Suprapubic skin (tissue), 4 donors: ENCODE measurements at regions not wholly inside any gene's neighbourhood (a gene's known extent, or its start where the extent isn't known, plus 50 kb on each side); places are given as distances from the start of the nearest gene placed in this dataset.

Experiments used
- DNase-seq, 2 donors: peaks; one replicate each; pipeline ENCODE4 v3.0.0-alpha.2; 2019; ENCODE audit warnings: low spot score in 2 of 2
- H3K27ac ChIP-seq: fragments of 200-600 bp; sonication (generic); one replicate; pipeline ENCODE4 v1.5.1; 2019
- H3K27me3 ChIP-seq: fragments of 200-600 bp; sonication (generic); one replicate; pipeline ENCODE4 v1.5.1; 2019
- H3K36me3 ChIP-seq: fragments of 200-600 bp; sonication (generic); one replicate; pipeline ENCODE4 v1.5.1; 2019
- H3K4me1 ChIP-seq: fragments of 200-600 bp; sonication (generic); one replicate; pipeline ENCODE4 v1.5.1; 2019
- H3K4me3 ChIP-seq: fragments of 200-600 bp; sonication (generic); one replicate; pipeline ENCODE4 v1.5.1; 2019; ENCODE audit warnings: mild to moderate bottlenecking
- H3K9me3 ChIP-seq: fragments of 200-600 bp; sonication (generic); one replicate; pipeline ENCODE4 v1.5.1; 2019
- CTCF ChIP-seq, 2 donors: fragments of 200-600 bp in 1 of 2; fragments of 450-650 bp in 1 of 2; sonication (generic) in 1 of 2; IDR thresholded peaks; one replicate each; pipeline ENCODE4 v1.5.1; 2016 to 2019; ENCODE audit warnings: antibody characterized with exemption in 2 of 2, mild to moderate bottlenecking in 1 of 2, moderate library complexity in 1 of 2
- EP300 ChIP-seq: sonication (generic); formaldehyde crosslinking; IDR thresholded peaks from one replicate; pipeline ENCODE4 v1.6.1; 2017; ENCODE audit warnings: antibody characterized with exemption
- POLR2A ChIP-seq, 2 donors: fragments of 450-650 bp; IDR thresholded peaks; one replicate each; pipeline ENCODE4 v1.6.1; 2017; ENCODE audit warnings: antibody characterized with exemption in 2 of 2, mild to moderate bottlenecking in 2 of 2, moderate library complexity in 2 of 2
- POLR2AphosphoS5 ChIP-seq, 3 donors: sonication (generic); formaldehyde crosslinking; IDR thresholded peaks; one replicate each; pipeline ENCODE4 v1.6.1; 2017; ENCODE audit warnings: antibody characterized with exemption in 3 of 3
- WGBS: methylation state at CpG from one replicate; pipeline ENCODE4 v1.1.5; 2018; 5-methylcytosine and 5-hydroxymethylcytosine counted together

- Histone ChIP-seq H3K9me3 (no peaks in the 10 kb centered on the region), H3K4me1 (no peaks in the 10 kb centered on the region), H3K27me3 (no peaks in the 10 kb centered on the region), H3K4me3 (no peak overlapping the region), H3K27ac (no peak overlapping the region), H3K36me3 (no peaks in the 10 kb centered on the region)
- TF ChIP-seq EP300 (no peak), CTCF (IDR thresholded peaks at IDR 0.05) (no peak), POLR2A (IDR thresholded peaks at IDR 0.05) (no peak), POLR2AphosphoS5 (IDR thresholded peaks at IDR 0.05) (no peak)
- DNase-seq, result no peak
- 54% methylated on average over 4 of the region's 4 CpGs for WGBS
These were observed 212.6 kb upstream of the HTR1E start for GRCh38 chr6:86724695-86725094.

DNA sequence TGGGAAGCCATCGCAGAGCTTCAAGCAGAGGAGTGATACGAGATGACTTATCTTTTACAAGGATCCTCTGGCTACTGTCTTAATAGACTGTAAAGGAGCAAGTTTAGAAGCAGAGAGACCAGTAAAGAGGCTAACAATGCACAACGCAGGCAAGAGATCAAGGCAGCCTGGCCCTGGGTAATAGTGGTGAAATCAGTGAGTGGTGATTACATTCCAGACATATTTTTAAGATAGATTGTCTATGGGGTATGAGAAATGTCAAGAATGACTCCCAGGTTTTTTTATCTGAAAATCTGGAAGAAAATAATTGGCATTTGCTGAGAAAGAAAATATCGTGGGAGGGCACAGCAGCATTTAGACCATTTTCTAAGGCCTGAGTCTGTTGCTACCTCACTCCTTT lies 213.6 kb upstream of the HTR1E start:
- Histone ChIP-seq H3K36me3 (no peaks in the 10 kb centered on the region), H3K9me3 (no peaks in the 10 kb centered on the region), H3K4me1 (no peaks in the 10 kb centered on the region), H3K4me3 (no peak overlapping the region), H3K27me3 (no peaks in the 10 kb centered on the region), H3K27ac (no peak overlapping the region)
- TF ChIP-seq CTCF (IDR thresholded peaks at IDR 0.05) (no peak), EP300 (no peak), POLR2AphosphoS5 (IDR thresholded peaks at IDR 0.05) (no peak), POLR2A (IDR thresholded peaks at IDR 0.05) (no peak)
- DNase-seq, result no peak
- 44% methylated on average over 4 of the region's 4 CpGs for WGBS

GRCh38 chr6:86723151-86723550 lies 214.2 kb upstream of the HTR1E start:
- H3K27me3 ChIP-seq, result no peaks in the 10 kb centered on the region
- H3K27ac ChIP-seq, result no peak overlapping the region
- H3K4me3 ChIP-seq, result no peak overlapping the region
- DNase-seq, result no peak
- TF ChIP-seq POLR2AphosphoS5 (IDR thresholded peaks at IDR 0.05) (no peak), CTCF (IDR thresholded peaks at IDR 0.05) (no peak)
- no peaks in the 10 kb centered on the region for H3K9me3 ChIP-seq
- 72% methylated on average over 3 of the region's 3 CpGs for WGBS
- H3K4me1 ChIP-seq, result no peaks in the 10 kb centered on the region
- no peaks in the 10 kb centered on the region for H3K36me3 ChIP-seq

GRCh38 chr6:86722131-86722530 lies 215.2 kb upstream of the HTR1E start:
- H3K27ac ChIP-seq, result no peak overlapping the region
- no peak overlapping the region for H3K4me3 ChIP-seq
- TF ChIP-seq EP300, result no peak
- TF ChIP-seq POLR2A (IDR thresholded peaks at IDR 0.05), result no peak
- H3K36me3 ChIP-seq, result no peaks in the 10 kb centered on the region
- H3K4me1 ChIP-seq, result no peaks in the 10 kb centered on the region
- no peaks in the 10 kb centered on the region for H3K27me3 ChIP-seq
- H3K9me3 ChIP-seq, result no peaks in the 10 kb centered on the region
- no peak for DNase-seq

DNA sequence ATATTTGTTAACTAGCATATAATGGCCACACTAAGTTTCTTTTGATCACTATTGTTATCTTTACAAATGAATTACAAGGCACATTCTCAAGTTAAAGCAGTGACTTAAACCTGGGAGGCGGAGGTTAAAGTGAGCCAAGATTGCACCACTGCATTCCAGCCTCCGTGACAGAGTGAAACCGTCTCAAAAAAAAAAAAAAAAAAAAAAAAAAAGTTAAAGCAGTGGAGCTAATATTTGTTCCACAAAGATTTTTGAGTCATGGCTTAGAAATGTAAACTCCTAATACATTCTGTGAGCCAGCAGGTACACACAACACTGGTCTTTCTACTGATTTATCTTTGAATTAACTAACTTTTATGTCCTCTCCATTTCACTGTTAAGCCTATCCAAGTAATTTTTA lies 221.7 kb upstream of the HTR1E start:
- Histone ChIP-seq H3K27me3 (no peaks in the 10 kb centered on the region), H3K9me3 (no peaks in the 10 kb centered on the region), H3K4me1 (no peaks in the 10 kb centered on the region), H3K4me3 (no peak overlapping the region), H3K27ac (no peak overlapping the region), H3K36me3 (no peaks in the 10 kb centered on the region)
- DNase-seq, result no peak
- 45% methylated on average over 3 of the region's 3 CpGs for WGBS
- no peak for TF ChIP-seq POLR2AphosphoS5 (IDR thresholded peaks at IDR 0.05)
- TF ChIP-seq POLR2A (IDR thresholded peaks at IDR 0.05), result no peak
- TF ChIP-seq EP300, result no peak
- no peak for TF ChIP-seq CTCF (IDR thresholded peaks at IDR 0.05)

- TF ChIP-seq POLR2A (IDR thresholded peaks at IDR 0.05), result no peak
- no peak for TF ChIP-seq CTCF (IDR thresholded peaks at IDR 0.05)
- no peak for TF ChIP-seq EP300
- no peak for TF ChIP-seq POLR2AphosphoS5 (IDR thresholded peaks at IDR 0.05)
- 39% methylated on average over 2 of the region's 2 CpGs for WGBS
- no peaks in the 10 kb centered on the region for H3K9me3 ChIP-seq
- H3K4me1 ChIP-seq, result no peaks in the 10 kb centered on the region
- H3K27me3 ChIP-seq, result no peaks in the 10 kb centered on the region
- no peak for DNase-seq
- H3K27ac ChIP-seq, result no peak overlapping the region
- H3K36me3 ChIP-seq, result no peaks in the 10 kb centered on the region
- no peak overlapping the region for H3K4me3 ChIP-seq
These were observed 225.3 kb upstream of the HTR1E start for GRCh38 chr6:86712039-86712438.
